HEK293 (cell line): ENCODE measurements at regions not wholly inside any gene's neighbourhood (a gene's known extent, or its start where the extent isn't known, plus 50 kb on each side); places are given as distances from the start of the nearest gene placed in this dataset.

ENCODE experiments used
- CTCF ChIA-PET: fragments of 350-600 bp; formaldehyde crosslinking; extraction: SDS; loops from one replicate; lab custom pipeline; 2021; ENCODE audit warnings: antibody characterized with exemption; lab: Yijun Ruan, JAX
- POLR2A ChIA-PET: fragments of 300-600 bp; formaldehyde crosslinking; extraction: SDS; loops from one replicate; lab custom pipeline; 2020; ENCODE audit warnings: antibody characterized with exemption, inconsistent platforms; lab: Yijun Ruan, JAX
- H3K27ac ChIP-seq: fragments of 200-500 bp; sonication (Bioruptor generic); 2 replicates; pipeline ENCODE4 v1.5.1; 2014; ENCODE audit warnings: low read depth, low read length, control low read depth, inconsistent platforms; ENCODE audit errors: extremely low read depth
- H3K36me3 ChIP-seq, 2 experiments: fragments of 200-500 bp in 1 of 2; sonication (Bioruptor generic) in 1 of 2; 1 replicate in 1 of 2; 2 replicates in 1 of 2; pipeline ENCODE4 v1.5.1; 2014 to 2017; ENCODE audit warnings: inconsistent platforms in 2 of 2, low read length in 2 of 2; ENCODE audit not compliant: control insufficient read depth in 2 of 2, insufficient read depth in 1 of 2
- H3K4me1 ChIP-seq: fragments of 200-500 bp; sonication (Bioruptor generic); 2 replicates; pipeline ENCODE4 v1.5.1; 2014; ENCODE audit warnings: mild to moderate bottlenecking, low read length, inconsistent platforms; ENCODE audit not compliant: control insufficient read depth, insufficient read depth
- H3K4me3 ChIP-seq: 2 replicates; pipeline ENCODE4 v1.5.1; 2011; ENCODE audit warnings: low read depth, mild to moderate bottlenecking, control low read depth, low read length, moderate library complexity
- H3K9me3 ChIP-seq: fragments of 200-500 bp; sonication (Bioruptor generic); 2 replicates; pipeline ENCODE4 v1.5.1; 2014; ENCODE audit warnings: low read depth, low read length, inconsistent platforms; ENCODE audit not compliant: control insufficient read depth, insufficient read depth
- HOXD13 ChIP-seq: sonication (generic); formaldehyde crosslinking; IDR thresholded peaks from 2 replicates; pipeline ENCODE4 v1.8.0; 2022; ENCODE audit warnings: missing genetic modification reagents, borderline replicate concordance
- SCRT1 ChIP-seq: fragments of 450-650 bp; formaldehyde crosslinking; IDR thresholded peaks from 2 replicates; pipeline ENCODE4 v1.5.1; 2016; ENCODE audit warnings: missing biosample characterization, missing genetic modification characterization, borderline replicate concordance
- ZNF10 ChIP-seq: fragments of 450-650 bp; formaldehyde crosslinking; IDR thresholded peaks from 2 replicates; pipeline ENCODE4 v1.5.1; 2017; ENCODE audit warnings: missing biosample characterization, missing genetic modification characterization
- ZNF132 ChIP-seq: fragments of 450-650 bp; formaldehyde crosslinking; IDR thresholded peaks from 2 replicates; pipeline ENCODE4 v1.5.1; 2017; ENCODE audit warnings: missing biosample characterization, missing genetic modification characterization, borderline replicate concordance
- ZNF174 ChIP-seq: fragments of 450-650 bp; formaldehyde crosslinking; IDR thresholded peaks from 2 replicates; pipeline ENCODE4 v1.5.0; 2017; ENCODE audit warnings: missing biosample characterization, mild to moderate bottlenecking, missing genetic modification characterization
- ZNF239 ChIP-seq: fragments of 450-650 bp; formaldehyde crosslinking; IDR thresholded peaks from 2 replicates; pipeline ENCODE4 v1.5.1; 2016; ENCODE audit warnings: missing biosample characterization, missing genetic modification characterization
- ZNF248 ChIP-seq: fragments of 450-650 bp; formaldehyde crosslinking; IDR thresholded peaks from 2 replicates; pipeline ENCODE4 v1.5.1; 2017; ENCODE audit warnings: missing biosample characterization, missing genetic modification characterization
- ZNF302 ChIP-seq: fragments of 450-650 bp; formaldehyde crosslinking; IDR thresholded peaks from 2 replicates; pipeline ENCODE4 v1.5.1; 2016; ENCODE audit warnings: missing biosample characterization, missing genetic modification characterization, low read depth
- ZNF404 ChIP-seq: fragments of 450-650 bp; formaldehyde crosslinking; IDR thresholded peaks from 2 replicates; pipeline ENCODE4 v1.5.1; 2017; ENCODE audit warnings: missing biosample characterization, missing genetic modification characterization
- ZNF473 ChIP-seq: fragments of 450-650 bp; formaldehyde crosslinking; IDR thresholded peaks from 2 replicates; pipeline ENCODE4 v1.5.1; 2017; ENCODE audit warnings: missing biosample characterization, missing genetic modification characterization
- ZNF596 ChIP-seq: fragments of 450-650 bp; IDR thresholded peaks from 2 replicates; pipeline ENCODE4 v1.5.0; 2018; ENCODE audit warnings: missing biosample characterization, mild to moderate bottlenecking, missing genetic modification characterization, moderate library complexity
- ZNF610 ChIP-seq: fragments of 450-650 bp; formaldehyde crosslinking; IDR thresholded peaks from 2 replicates; pipeline ENCODE4 v1.5.1; 2016; ENCODE audit warnings: missing biosample characterization, missing genetic modification characterization, borderline replicate concordance
- TF ChIP-seq, protein P1 (sequence below): fragments of 450-650 bp; formaldehyde crosslinking; IDR thresholded peaks from 2 replicates; pipeline ENCODE4 v1.5.1; 2016; ENCODE audit warnings: missing biosample characterization, missing genetic modification characterization, borderline replicate concordance
- TF ChIP-seq, protein P2 (sequence below): fragments of 450-650 bp; formaldehyde crosslinking; IDR thresholded peaks from 2 replicates; pipeline ENCODE4 v1.5.1; 2016; ENCODE audit warnings: missing biosample characterization, missing genetic modification characterization
- TF ChIP-seq, protein P3 (sequence below): fragments of 450-650 bp; formaldehyde crosslinking; IDR thresholded peaks from 2 replicates; pipeline ENCODE4 v1.5.1; 2016; ENCODE audit warnings: missing biosample characterization, missing genetic modification characterization
- TF ChIP-seq, protein P4 (sequence below): fragments of 450-650 bp; formaldehyde crosslinking; IDR thresholded peaks from 2 replicates; pipeline ENCODE4 v1.5.1; 2016; ENCODE audit warnings: missing biosample characterization, missing genetic modification characterization
- TF ChIP-seq, protein P5 (sequence below): fragments of 450-650 bp; formaldehyde crosslinking; IDR thresholded peaks from 2 replicates; pipeline ENCODE4 v1.5.1; 2016; ENCODE audit warnings: missing biosample characterization, missing genetic modification characterization

DNA sequence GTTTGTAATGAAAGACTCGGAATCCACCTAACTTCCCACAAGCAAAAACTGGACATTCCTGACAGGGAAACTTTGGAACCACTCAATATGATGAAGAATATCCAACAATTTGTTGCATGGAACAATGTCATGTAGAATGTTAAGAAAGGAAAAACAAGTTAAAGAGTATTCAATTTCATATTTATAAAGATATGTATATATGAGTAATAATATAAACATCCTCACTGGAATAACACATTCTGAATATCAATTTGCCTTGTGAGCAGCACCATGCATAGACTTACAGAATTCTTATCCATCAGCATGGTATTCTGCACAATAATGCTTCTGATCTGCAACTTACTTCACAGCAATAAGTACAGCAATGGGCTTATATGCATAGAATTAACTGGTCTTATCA, 650.3 kb downstream of the SEMA5A start (continued):
- TF ChIP-seq, protein P1, sequence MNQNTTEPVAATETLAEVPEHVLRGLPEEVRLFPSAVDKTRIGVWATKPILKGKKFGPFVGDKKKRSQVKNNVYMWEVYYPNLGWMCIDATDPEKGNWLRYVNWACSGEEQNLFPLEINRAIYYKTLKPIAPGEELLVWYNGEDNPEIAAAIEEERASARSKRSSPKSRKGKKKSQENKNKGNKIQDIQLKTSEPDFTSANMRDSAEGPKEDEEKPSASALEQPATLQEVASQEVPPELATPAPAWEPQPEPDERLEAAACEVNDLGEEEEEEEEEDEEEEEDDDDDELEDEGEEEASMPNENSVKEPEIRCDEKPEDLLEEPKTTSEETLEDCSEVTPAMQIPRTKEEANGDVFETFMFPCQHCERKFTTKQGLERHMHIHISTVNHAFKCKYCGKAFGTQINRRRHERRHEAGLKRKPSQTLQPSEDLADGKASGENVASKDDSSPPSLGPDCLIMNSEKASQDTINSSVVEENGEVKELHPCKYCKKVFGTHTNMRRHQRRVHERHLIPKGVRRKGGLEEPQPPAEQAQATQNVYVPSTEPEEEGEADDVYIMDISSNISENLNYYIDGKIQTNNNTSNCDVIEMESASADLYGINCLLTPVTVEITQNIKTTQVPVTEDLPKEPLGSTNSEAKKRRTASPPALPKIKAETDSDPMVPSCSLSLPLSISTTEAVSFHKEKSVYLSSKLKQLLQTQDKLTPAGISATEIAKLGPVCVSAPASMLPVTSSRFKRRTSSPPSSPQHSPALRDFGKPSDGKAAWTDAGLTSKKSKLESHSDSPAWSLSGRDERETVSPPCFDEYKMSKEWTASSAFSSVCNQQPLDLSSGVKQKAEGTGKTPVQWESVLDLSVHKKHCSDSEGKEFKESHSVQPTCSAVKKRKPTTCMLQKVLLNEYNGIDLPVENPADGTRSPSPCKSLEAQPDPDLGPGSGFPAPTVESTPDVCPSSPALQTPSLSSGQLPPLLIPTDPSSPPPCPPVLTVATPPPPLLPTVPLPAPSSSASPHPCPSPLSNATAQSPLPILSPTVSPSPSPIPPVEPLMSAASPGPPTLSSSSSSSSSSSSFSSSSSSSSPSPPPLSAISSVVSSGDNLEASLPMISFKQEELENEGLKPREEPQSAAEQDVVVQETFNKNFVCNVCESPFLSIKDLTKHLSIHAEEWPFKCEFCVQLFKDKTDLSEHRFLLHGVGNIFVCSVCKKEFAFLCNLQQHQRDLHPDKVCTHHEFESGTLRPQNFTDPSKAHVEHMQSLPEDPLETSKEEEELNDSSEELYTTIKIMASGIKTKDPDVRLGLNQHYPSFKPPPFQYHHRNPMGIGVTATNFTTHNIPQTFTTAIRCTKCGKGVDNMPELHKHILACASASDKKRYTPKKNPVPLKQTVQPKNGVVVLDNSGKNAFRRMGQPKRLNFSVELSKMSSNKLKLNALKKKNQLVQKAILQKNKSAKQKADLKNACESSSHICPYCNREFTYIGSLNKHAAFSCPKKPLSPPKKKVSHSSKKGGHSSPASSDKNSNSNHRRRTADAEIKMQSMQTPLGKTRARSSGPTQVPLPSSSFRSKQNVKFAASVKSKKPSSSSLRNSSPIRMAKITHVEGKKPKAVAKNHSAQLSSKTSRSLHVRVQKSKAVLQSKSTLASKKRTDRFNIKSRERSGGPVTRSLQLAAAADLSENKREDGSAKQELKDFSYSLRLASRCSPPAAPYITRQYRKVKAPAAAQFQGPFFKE (tag by site-specific recombination): no peak
- TF ChIP-seq SCRT1 (tag by site-specific recombination) (no peak), HOXD13 (CRISPR knock-in tag) (no peak), ZNF302 (tag by site-specific recombination) (no peak), ZNF132 (tag by site-specific recombination) (no peak), ZNF404 (tag by site-specific recombination) (no peak), ZNF174 (tag by site-specific recombination) (no peak)
- TF ChIP-seq, protein P2, sequence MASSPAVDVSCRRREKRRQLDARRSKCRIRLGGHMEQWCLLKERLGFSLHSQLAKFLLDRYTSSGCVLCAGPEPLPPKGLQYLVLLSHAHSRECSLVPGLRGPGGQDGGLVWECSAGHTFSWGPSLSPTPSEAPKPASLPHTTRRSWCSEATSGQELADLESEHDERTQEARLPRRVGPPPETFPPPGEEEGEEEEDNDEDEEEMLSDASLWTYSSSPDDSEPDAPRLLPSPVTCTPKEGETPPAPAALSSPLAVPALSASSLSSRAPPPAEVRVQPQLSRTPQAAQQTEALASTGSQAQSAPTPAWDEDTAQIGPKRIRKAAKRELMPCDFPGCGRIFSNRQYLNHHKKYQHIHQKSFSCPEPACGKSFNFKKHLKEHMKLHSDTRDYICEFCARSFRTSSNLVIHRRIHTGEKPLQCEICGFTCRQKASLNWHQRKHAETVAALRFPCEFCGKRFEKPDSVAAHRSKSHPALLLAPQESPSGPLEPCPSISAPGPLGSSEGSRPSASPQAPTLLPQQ (tag by site-specific recombination): no peak
- TF ChIP-seq, protein P3, sequence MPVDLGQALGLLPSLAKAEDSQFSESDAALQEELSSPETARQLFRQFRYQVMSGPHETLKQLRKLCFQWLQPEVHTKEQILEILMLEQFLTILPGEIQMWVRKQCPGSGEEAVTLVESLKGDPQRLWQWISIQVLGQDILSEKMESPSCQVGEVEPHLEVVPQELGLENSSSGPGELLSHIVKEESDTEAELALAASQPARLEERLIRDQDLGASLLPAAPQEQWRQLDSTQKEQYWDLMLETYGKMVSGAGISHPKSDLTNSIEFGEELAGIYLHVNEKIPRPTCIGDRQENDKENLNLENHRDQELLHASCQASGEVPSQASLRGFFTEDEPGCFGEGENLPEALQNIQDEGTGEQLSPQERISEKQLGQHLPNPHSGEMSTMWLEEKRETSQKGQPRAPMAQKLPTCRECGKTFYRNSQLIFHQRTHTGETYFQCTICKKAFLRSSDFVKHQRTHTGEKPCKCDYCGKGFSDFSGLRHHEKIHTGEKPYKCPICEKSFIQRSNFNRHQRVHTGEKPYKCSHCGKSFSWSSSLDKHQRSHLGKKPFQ: no peak
- TF ChIP-seq, protein P4, sequence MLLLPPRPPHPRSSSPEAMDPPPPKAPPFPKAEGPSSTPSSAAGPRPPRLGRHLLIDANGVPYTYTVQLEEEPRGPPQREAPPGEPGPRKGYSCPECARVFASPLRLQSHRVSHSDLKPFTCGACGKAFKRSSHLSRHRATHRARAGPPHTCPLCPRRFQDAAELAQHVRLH (tag by site-specific recombination): no peak
- TF ChIP-seq, all 188 proteins: peak for 0

DNA sequence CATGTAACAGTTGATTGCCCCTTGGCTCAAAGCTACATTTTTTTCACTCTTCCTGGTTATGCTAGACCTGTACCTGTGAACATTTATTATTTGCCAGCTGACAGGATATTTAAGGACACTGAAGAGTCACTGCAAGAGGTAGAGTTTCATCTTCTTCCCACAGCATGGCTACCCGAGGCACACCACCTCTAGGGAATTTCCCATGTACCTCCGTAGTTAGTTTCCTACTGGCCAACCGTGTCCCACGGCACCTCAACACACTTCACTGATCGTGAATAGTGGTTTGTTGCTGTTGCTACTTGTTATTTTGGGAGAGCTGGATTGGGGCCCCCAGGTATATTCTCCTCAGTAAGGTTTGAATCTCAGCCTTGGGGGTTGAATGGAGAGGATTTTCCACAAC, 648.6 kb downstream of the SEMA5A start:
- Histone ChIP-seq H3K36me3 (no peaks in the 10 kb centered on the region), H3K4me3 (no peak overlapping the region), H3K27ac (no peak overlapping the region), H3K4me1 (no peaks in the 10 kb centered on the region), H3K9me3 (no peaks in the 10 kb centered on the region)
- TF ChIP-seq, protein P5, sequence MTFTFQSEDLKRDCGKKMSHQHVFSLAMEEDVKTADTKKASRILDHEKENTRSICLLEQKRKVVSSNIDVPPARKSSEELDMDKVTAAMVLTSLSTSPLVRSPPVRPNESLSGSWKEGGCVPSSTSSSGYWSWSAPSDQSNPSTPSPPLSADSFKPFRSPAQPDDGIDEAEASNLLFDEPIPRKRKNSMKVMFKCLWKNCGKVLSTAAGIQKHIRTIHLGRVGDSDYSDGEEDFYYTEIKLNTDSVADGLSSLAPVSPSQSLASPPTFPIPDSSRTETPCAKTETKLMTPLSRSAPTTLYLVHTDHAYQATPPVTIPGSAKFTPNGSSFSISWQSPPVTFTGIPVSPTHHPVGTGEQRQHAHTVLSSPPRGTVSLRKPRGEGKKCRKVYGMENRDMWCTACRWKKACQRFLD: no peak
- TF ChIP-seq, protein P2 (tag by site-specific recombination): no peak
- TF ChIP-seq ZNF473 (tag by site-specific recombination) (no peak), ZNF10 (no peak), ZNF596 (tag by site-specific recombination) (no peak), ZNF239 (tag by site-specific recombination) (no peak), ZNF610 (tag by site-specific recombination) (no peak), ZNF248 (no peak)
- ChIA-PET CTCF (interaction anchor here (0.8 kb wide), 1 partner anchor 10 kb away, joined by 3 read pairs; no protein-coding TSS in a partner anchor), POLR2A (no interaction called here)
